ENCODE measurements at regions not wholly inside any gene's neighbourhood (a gene's known extent, or its start where the extent isn't known, plus 50 kb on each side); places are given as distances from the start of the nearest gene placed in this dataset.

DNA sequence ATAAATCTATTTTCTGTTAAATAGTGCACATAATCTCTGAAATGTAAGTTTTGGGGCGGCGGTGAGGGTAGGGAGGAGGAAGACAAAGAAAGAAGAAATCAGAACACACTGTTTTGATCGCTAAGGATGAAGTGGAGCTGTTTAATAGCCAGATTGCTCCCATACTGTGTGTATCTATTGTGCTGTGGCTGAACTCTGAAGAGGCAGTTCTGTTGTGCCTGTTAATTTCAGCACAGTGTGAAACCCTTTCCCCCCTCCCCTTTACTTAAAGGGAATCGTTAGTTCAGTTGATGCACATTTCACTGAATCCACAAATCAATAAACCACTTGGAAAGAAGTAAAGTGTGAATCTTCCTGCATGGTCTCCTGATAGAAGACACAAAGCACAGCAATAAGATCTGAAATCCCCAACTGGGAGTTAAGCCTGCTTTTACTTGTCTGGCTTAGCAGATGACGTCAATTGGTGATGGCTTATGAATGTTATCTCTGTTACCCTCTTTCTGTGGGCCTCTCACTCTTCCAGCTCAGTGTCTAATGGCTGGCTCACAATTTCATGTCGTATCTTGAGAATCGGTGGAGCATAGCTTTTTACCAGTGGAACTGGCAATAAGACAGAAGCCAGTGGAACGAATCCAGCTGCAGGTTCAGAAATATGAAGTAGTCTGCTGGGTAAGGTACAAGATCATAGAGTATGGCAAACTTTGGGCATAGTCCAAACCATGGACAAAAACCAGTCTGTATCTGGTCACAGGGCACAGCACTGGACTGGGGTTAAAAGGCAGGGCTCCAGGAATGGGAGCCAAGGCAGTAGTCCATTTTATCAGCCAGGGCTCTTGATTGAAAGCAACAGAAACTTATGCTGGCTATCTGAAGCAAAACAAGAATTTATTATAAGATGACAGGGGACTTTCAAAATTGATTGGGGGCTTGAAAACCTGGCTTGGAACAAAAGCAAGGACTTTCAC, 413.5 kb upstream of the SEL1L start:
- no peak for ATAC-seq (ENCODE audit: low FRiP score)
- H3K4me3 ChIP-seq (ENCODE audit: low read length in 2 of 2), result no peak overlapping the region
- WGBS, 2 donors, result 33 to 40% methylated on average over 8 of the region's 8 CpGs
- DNase-seq, result no peak
- H3K9me3 ChIP-seq (ENCODE audit: control insufficient read depth, low read length), result no peaks in the 10 kb centered on the region
- H3K27ac ChIP-seq (ENCODE audit: low read depth in 1 of 2, low read length in 2 of 2), result no peak overlapping the region
- peaks cover 0 to 2% of the 10 kb centered on the region in 2 donors for H3K4me1 ChIP-seq (ENCODE audit: control insufficient read depth in 1 of 2, insufficient read depth in 2 of 2, low read length in 2 of 2)
- intact Hi-C loops (cut with DNase I), result no loop called here
- no peaks in the 10 kb centered on the region for H3K36me3 ChIP-seq (ENCODE audit: control insufficient read depth in 1 of 2, insufficient read depth in 2 of 2, low read length in 1 of 2)
- no peaks in the 10 kb centered on the region for H3K27me3 ChIP-seq (ENCODE audit: control insufficient read depth in 1 of 2, insufficient read depth in 2 of 2, low read length in 1 of 2)

- H3K9me3 ChIP-seq (ENCODE audit: control insufficient read depth, low read length), result no peaks in the 10 kb centered on the region
- peaks cover 0 to 2% of the 10 kb centered on the region in 2 donors for H3K4me1 ChIP-seq (ENCODE audit: control insufficient read depth in 1 of 2, insufficient read depth in 2 of 2, low read length in 2 of 2)
- ATAC-seq (ENCODE audit: low FRiP score), result no peak
- intact Hi-C loops (cut with DNase I), result no loop called here
- H3K4me3 ChIP-seq (ENCODE audit: low read length in 2 of 2), result no peak overlapping the region
- WGBS, 2 donors, result 92 to 94% methylated on average over 2 of the region's 2 CpGs
- H3K27me3 ChIP-seq (ENCODE audit: control insufficient read depth in 1 of 2, insufficient read depth in 2 of 2, low read length in 1 of 2), result no peaks in the 10 kb centered on the region
- H3K36me3 ChIP-seq (ENCODE audit: control insufficient read depth in 1 of 2, insufficient read depth in 2 of 2, low read length in 1 of 2), result no peaks in the 10 kb centered on the region
- DNase-seq, result no peak
- no peak overlapping the region for H3K27ac ChIP-seq (ENCODE audit: low read depth in 1 of 2, low read length in 2 of 2)
These were observed 419.3 kb upstream of the SEL1L start for GRCh38 chr14:81952917-81953316.

- DNase-seq, result no peak
- WGBS, 2 donors, result 88 to 89% methylated on average over 3 of the region's 3 CpGs
- intact Hi-C loops (cut with DNase I), result no loop called here
These were observed 419.8 kb upstream of the SEL1L start for GRCh38 chr14:81953419-81953818.

GRCh38 chr14:81955123-81955522, 421.5 kb upstream of the SEL1L start:
- no peaks in the 10 kb centered on the region for H3K36me3 ChIP-seq (ENCODE audit: control insufficient read depth in 1 of 2, insufficient read depth in 2 of 2, low read length in 1 of 2)
- ATAC-seq (ENCODE audit: low FRiP score) (no peak), DNase-seq (no peak)
- no peaks in the 10 kb centered on the region for H3K27me3 ChIP-seq (ENCODE audit: control insufficient read depth in 1 of 2, insufficient read depth in 2 of 2, low read length in 1 of 2)
- WGBS, 2 donors, result 86 to 94% methylated on average over 1 of the region's 1 CpG
- no peak overlapping the region for H3K4me3 ChIP-seq (ENCODE audit: low read length in 2 of 2)
- H3K27ac ChIP-seq (ENCODE audit: low read depth in 1 of 2, low read length in 2 of 2), result no peak overlapping the region
- no peaks in the 10 kb centered on the region for H3K4me1 ChIP-seq (ENCODE audit: control insufficient read depth in 1 of 2, insufficient read depth in 2 of 2, low read length in 2 of 2)
- no peaks in the 10 kb centered on the region for H3K9me3 ChIP-seq (ENCODE audit: control insufficient read depth, low read length)
- intact Hi-C loops (cut with DNase I), result no loop called here

More at GRCh38 chr14:81953419-81953818, 419.8 kb upstream of the SEL1L start:
- H3K9me3 ChIP-seq (ENCODE audit: control insufficient read depth, low read length), result no peaks in the 10 kb centered on the region
- H3K36me3 ChIP-seq (ENCODE audit: control insufficient read depth in 1 of 2, insufficient read depth in 2 of 2, low read length in 1 of 2), result no peaks in the 10 kb centered on the region
- H3K4me3 ChIP-seq (ENCODE audit: low read length in 2 of 2), result no peak overlapping the region
- no peak for ATAC-seq (ENCODE audit: low FRiP score)
- H3K4me1 ChIP-seq (ENCODE audit: control insufficient read depth in 1 of 2, insufficient read depth in 2 of 2, low read length in 2 of 2), result peaks cover 0 to 2% of the 10 kb centered on the region in 2 donors
- H3K27ac ChIP-seq (ENCODE audit: low read depth in 1 of 2, low read length in 2 of 2), result no peak overlapping the region
- H3K27me3 ChIP-seq (ENCODE audit: control insufficient read depth in 1 of 2, insufficient read depth in 2 of 2, low read length in 1 of 2), result no peaks in the 10 kb centered on the region

DNA sequence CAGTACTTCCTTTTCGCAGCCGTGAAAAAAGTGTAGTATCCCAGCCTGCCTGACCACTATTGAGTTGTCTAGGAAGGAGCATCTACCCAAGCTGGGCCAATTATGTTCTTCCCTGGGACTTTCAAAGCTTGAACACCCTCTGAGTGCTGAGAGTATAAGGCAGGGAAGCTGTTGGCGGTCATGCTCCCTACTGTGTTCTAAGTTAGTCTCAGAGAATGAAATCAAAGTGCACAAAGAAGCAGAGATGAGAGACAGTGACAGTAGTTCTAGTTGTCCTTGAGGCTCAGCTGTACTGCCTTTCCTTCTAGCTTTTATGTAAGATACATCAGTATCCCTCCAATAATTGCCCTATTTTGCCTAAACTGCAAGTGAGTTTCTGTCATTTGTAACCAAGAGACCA, 427.1 kb upstream of the SEL1L start:
- Histone ChIP-seq H3K27me3 (ENCODE audit: control insufficient read depth in 1 of 2, insufficient read depth in 2 of 2, low read length in 1 of 2) (no peaks in the 10 kb centered on the region), H3K4me1 (ENCODE audit: control insufficient read depth in 1 of 2, insufficient read depth in 2 of 2, low read length in 2 of 2) (no peaks in the 10 kb centered on the region)
- 96 to 98% methylated on average over 3 of the region's 3 CpGs for WGBS, 2 donors

GRCh38 chr14:81963846-81964245, 430.2 kb upstream of the SEL1L start:
- H3K27me3 ChIP-seq (ENCODE audit: control insufficient read depth in 1 of 2, insufficient read depth in 2 of 2, low read length in 1 of 2), result no peaks in the 10 kb centered on the region
- whole genome bisulfite sequencing, 2 donors, result 83 to 86% methylated on average over 1 of the region's 1 CpG
- intact Hi-C loops (cut with DNase I), result no loop called here
- DNase-seq, result no peak
- ATAC-seq (ENCODE audit: low FRiP score), result no peak
- no peak overlapping the region for H3K4me3 ChIP-seq (ENCODE audit: low read length in 2 of 2)
- no peaks in the 10 kb centered on the region for H3K4me1 ChIP-seq (ENCODE audit: control insufficient read depth in 1 of 2, insufficient read depth in 2 of 2, low read length in 2 of 2)
- H3K27ac ChIP-seq (ENCODE audit: low read depth in 1 of 2, low read length in 2 of 2), result no peak overlapping the region
- no peaks in the 10 kb centered on the region for H3K36me3 ChIP-seq (ENCODE audit: control insufficient read depth in 1 of 2, insufficient read depth in 2 of 2, low read length in 1 of 2)
- H3K9me3 ChIP-seq (ENCODE audit: control insufficient read depth, low read length), result no peaks in the 10 kb centered on the region

More for the DNA sequence above, 427.1 kb upstream of the SEL1L start:
- intact Hi-C loops (cut with DNase I), result no loop called here
- Histone ChIP-seq H3K4me3 (ENCODE audit: low read length in 2 of 2) (no peak overlapping the region), H3K9me3 (ENCODE audit: control insufficient read depth, low read length) (no peaks in the 10 kb centered on the region), H3K27ac (ENCODE audit: low read depth in 1 of 2, low read length in 2 of 2) (no peak overlapping the region), H3K36me3 (ENCODE audit: control insufficient read depth in 1 of 2, insufficient read depth in 2 of 2, low read length in 1 of 2) (no peaks in the 10 kb centered on the region)
- ATAC-seq (ENCODE audit: low FRiP score) (no peak), DNase-seq (no peak)

GRCh38 chr14:81970307-81970706, 436.7 kb upstream of the SEL1L start:
- Histone ChIP-seq H3K27ac (ENCODE audit: low read depth in 1 of 2, low read length in 2 of 2) (no peak overlapping the region), H3K4me1 (ENCODE audit: control insufficient read depth in 1 of 2, insufficient read depth in 2 of 2, low read length in 2 of 2) (no peaks in the 10 kb centered on the region), H3K4me3 (ENCODE audit: low read length in 2 of 2) (no peak overlapping the region), H3K9me3 (ENCODE audit: control insufficient read depth, low read length) (peaks cover 2% of the 10 kb centered on the region), H3K27me3 (ENCODE audit: control insufficient read depth in 1 of 2, insufficient read depth in 2 of 2, low read length in 1 of 2) (no peaks in the 10 kb centered on the region), H3K36me3 (ENCODE audit: control insufficient read depth in 1 of 2, insufficient read depth in 2 of 2, low read length in 1 of 2) (no peaks in the 10 kb centered on the region)
- 77 to 83% methylated on average over 5 of the region's 5 CpGs for WGBS, 2 donors
- intact Hi-C loops (cut with DNase I), result no loop called here
- ATAC-seq (ENCODE audit: low FRiP score), result no peak
- no peak for DNase-seq

DNA sequence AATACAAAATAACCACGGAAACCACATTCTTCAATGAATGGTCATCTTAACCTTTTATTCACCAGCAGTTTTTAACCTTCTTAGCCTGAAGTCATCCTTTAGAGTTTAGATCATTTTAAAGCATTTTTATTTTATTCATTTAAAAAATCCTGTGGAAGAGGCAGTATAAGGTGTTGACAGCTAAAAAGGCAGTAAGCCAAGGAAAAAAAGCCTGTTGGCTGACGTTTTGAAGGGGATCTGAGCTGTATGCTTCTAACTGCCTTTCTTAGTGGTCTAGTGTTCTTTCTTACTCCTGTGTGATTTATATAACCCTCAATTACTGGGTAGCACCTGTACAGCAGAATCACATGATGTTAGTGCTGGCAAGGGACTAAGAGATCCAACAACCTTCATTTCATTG, 438.3 kb upstream of the SEL1L start:
- Histone ChIP-seq H3K9me3 (ENCODE audit: control insufficient read depth, low read length) (peaks cover 2% of the 10 kb centered on the region), H3K36me3 (ENCODE audit: control insufficient read depth in 1 of 2, insufficient read depth in 2 of 2, low read length in 1 of 2) (no peaks in the 10 kb centered on the region), H3K4me1 (ENCODE audit: control insufficient read depth in 1 of 2, insufficient read depth in 2 of 2, low read length in 2 of 2) (no peaks in the 10 kb centered on the region), H3K27me3 (ENCODE audit: control insufficient read depth in 1 of 2, insufficient read depth in 2 of 2, low read length in 1 of 2) (no peaks in the 10 kb centered on the region), H3K4me3 (ENCODE audit: low read length in 2 of 2) (no peak overlapping the region), H3K27ac (ENCODE audit: low read depth in 1 of 2, low read length in 2 of 2) (no peak overlapping the region)
- ATAC-seq (ENCODE audit: low FRiP score) (no peak), DNase-seq (no peak)
- intact Hi-C loops (cut with DNase I), result no loop called here
- WGBS, 2 donors, result 6 to 8% methylated on average over 2 of the region's 2 CpGs

DNA sequence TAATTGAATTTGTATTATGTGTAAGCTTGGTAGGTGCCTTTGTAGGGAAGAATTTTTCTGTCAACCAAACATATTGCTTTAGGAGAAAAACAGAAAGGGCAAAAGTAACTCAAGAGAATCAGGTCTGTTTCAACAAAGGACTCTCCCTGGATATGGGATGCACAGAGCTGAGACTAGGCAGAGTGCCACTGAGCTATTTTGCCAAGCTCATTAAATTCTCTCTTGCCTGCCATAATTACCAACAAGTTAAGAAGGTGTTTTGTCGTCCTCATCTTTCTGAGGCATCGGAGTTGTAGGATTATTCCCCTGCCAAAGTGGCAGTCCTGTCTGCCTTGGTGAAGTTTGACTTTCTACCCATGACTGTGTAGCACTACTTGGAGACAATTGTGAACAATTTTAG, 438.9 kb upstream of the SEL1L start:
- 81 to 91% methylated on average over 2 of the region's 2 CpGs for WGBS, 2 donors
- H3K27ac ChIP-seq (ENCODE audit: low read depth in 1 of 2, low read length in 2 of 2), result no peak overlapping the region
- no peak for DNase-seq

More for the DNA sequence above, 438.9 kb upstream of the SEL1L start:
- H3K27me3 ChIP-seq (ENCODE audit: control insufficient read depth in 1 of 2, insufficient read depth in 2 of 2, low read length in 1 of 2), result no peaks in the 10 kb centered on the region
- intact Hi-C loops (cut with DNase I), result no loop called here
- no peaks in the 10 kb centered on the region for H3K4me1 ChIP-seq (ENCODE audit: control insufficient read depth in 1 of 2, insufficient read depth in 2 of 2, low read length in 2 of 2)
- no peak for ATAC-seq (ENCODE audit: low FRiP score)
- peaks cover 2% of the 10 kb centered on the region for H3K9me3 ChIP-seq (ENCODE audit: control insufficient read depth, low read length)
- no peak overlapping the region for H3K4me3 ChIP-seq (ENCODE audit: low read length in 2 of 2)
- no peaks in the 10 kb centered on the region for H3K36me3 ChIP-seq (ENCODE audit: control insufficient read depth in 1 of 2, insufficient read depth in 2 of 2, low read length in 1 of 2)

Data from aorta (tissue), 5 donors.